Right atrium auricular region (tissue), 2 donors: ENCODE measurements at regions not wholly inside any gene's neighbourhood (a gene's known extent, or its start where the extent isn't known, plus 50 kb on each side); places are given as distances from the start of the nearest gene placed in this dataset.

Source experiments
- DNase-seq: peaks from one replicate; pipeline ENCODE4 v3.0.0-alpha.2; 2019; ENCODE audit warnings: low spot score
- H3K27ac ChIP-seq, 2 donors: fragments of 200-600 bp; sonication (generic); 1 replicate in 1 of 2; 2 replicates in 1 of 2; pipeline ENCODE4 v1.5.1; 2016 to 2019
- H3K27me3 ChIP-seq, 2 donors: fragments of 200-600 bp; sonication (generic); one replicate each; pipeline versions ENCODE4 v1.5.1 to v1.6.0; 2017 to 2019
- H3K36me3 ChIP-seq: fragments of 200-600 bp; sonication (generic); one replicate; pipeline ENCODE4 v1.5.1; 2016
- H3K4me1 ChIP-seq, 2 donors: fragments of 200-600 bp; sonication (generic); one replicate each; pipeline versions ENCODE4 v1.5.1 to v1.6.0; 2017 to 2019
- H3K4me3 ChIP-seq, 2 donors: fragments of 200-600 bp; sonication (generic); 1 replicate in 1 of 2; 2 replicates in 1 of 2; pipeline ENCODE4 v1.5.1; 2017 to 2019; ENCODE audit warnings: mild to moderate bottlenecking in 1 of 2, moderate library complexity in 1 of 2
- H3K9me3 ChIP-seq, 2 donors: fragments of 200-600 bp; sonication (generic); one replicate each; pipeline ENCODE4 v1.5.1; 2019
- TF ChIP-seq, protein P1 (sequence below), 2 donors: fragments of 200-600 bp; sonication (generic); IDR thresholded peaks; one replicate each; pipeline ENCODE4 v1.5.1; 2019; ENCODE audit warnings: antibody characterized with exemption in 2 of 2

DNA sequence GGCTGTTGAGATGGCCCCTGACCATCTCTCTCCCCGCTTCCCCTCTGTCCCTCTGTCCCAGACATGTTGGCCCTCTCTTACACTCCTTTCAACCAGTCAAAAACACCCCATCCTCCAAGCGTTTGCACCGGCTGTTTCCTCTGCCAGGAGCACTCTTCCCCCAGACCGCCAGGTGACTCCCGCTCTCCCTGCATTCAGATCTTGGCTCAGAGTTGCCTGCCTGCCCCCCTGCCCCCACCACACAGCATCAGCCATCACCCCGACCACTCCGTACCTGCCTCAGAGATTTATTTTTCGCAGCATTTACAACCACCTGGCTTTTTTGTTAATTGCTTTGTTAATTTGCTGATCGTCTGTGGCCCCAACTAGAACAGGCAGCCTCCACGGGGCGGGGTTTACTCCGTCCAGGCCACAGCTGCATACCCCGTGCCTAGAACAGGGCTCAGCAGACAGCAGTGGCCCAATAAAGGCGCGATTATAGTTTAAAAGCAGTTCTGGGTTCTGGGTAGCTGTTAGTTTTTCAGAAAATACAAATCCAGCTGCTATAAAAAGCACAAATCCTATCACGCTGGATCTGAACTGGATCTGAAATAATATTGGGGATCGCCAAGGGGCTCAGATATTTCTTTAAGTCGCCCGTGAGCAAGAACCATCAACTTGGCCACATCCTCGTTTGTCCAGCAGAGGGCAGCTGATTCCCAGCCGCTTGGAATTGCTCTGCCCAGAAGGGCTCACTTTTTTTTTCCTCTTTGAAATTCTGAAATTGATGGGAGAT lies 173.6 kb downstream of the IRF8 start:
- no peaks in the 10 kb centered on the region for H3K27me3 ChIP-seq
- peak; percentile 69 for DNase-seq
- no peak overlapping the region for H3K27ac ChIP-seq
- no peaks in the 10 kb centered on the region for H3K36me3 ChIP-seq
- H3K4me1 ChIP-seq = no peaks in the 10 kb centered on the region
- H3K4me3 ChIP-seq = no peak overlapping the region
- H3K9me3 ChIP-seq = no peaks in the 10 kb centered on the region
- TF ChIP-seq, protein P1, sequence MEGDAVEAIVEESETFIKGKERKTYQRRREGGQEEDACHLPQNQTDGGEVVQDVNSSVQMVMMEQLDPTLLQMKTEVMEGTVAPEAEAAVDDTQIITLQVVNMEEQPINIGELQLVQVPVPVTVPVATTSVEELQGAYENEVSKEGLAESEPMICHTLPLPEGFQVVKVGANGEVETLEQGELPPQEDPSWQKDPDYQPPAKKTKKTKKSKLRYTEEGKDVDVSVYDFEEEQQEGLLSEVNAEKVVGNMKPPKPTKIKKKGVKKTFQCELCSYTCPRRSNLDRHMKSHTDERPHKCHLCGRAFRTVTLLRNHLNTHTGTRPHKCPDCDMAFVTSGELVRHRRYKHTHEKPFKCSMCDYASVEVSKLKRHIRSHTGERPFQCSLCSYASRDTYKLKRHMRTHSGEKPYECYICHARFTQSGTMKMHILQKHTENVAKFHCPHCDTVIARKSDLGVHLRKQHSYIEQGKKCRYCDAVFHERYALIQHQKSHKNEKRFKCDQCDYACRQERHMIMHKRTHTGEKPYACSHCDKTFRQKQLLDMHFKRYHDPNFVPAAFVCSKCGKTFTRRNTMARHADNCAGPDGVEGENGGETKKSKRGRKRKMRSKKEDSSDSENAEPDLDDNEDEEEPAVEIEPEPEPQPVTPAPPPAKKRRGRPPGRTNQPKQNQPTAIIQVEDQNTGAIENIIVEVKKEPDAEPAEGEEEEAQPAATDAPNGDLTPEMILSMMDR (IDR thresholded peaks at IDR 0.05) = peak; percentile 68 to 83

DNA sequence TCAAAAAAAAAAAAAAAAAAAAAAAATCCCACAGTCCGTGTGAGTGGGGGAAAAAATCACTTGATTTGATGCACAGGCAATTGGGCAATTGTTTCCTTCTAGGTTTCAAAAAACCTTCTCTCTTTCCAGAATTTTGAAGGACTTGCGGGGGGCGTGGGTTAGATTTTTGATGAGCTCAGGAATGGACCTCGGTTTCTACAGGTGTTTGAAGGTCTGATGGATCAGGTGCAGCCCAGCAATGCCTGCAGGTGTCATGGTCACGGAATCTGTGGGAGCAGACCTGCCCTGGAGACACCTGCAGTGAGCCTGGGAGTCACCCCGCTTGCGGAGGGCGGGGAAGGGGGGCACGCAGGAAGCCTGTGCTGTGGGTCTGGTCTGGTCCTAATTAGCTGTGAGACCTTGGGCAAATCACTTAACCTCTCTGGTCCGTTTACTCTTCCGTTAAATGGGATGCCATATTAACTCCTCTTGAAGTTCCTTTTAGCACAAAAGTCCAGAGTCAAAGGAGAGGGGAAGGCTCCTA lies 174.2 kb downstream of the IRF8 start:
- TF ChIP-seq, protein P1 (IDR thresholded peaks at IDR 0.05) = peak; percentile 4 to 45
- no peaks in the 10 kb centered on the region for H3K27me3 ChIP-seq
- DNase-seq = no peak

DNA sequence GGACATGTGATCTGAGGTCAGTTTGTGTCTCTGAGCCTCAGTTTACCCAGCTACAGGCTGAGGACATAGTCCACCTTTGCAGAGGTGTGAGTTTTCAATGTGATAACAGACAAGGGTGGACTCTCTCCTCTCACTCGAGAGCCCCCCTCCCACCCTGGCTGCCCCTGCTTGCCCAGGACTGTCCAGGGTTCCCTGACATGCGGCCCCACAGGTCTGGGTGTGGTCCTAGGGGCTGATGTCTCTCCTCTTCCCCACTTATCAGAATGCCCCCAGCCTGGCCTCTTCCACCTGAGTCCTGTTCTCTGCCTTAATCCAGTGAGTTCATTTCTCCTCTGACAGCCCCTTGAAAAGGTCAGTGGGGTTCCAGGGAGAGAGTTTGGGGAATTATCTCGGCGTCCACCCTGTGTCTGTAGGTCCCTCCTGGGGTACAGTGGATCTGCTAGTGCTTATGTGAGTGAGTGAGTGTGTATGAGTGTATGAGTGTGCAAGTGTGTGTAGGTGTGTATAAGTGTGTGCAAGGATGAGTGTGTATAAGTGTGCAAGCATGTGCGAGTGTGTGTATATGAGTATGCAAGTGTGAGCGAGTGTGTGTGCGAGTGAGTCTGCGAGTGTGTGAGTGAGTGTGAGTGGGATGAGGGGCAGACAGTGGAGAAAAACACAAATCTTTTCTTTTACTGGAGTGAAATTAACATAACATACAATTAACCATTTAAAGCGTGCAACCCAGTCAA lies 175.0 kb downstream of the IRF8 start:
- H3K27ac ChIP-seq = no peak overlapping the region
- no peaks in the 10 kb centered on the region for H3K36me3 ChIP-seq
- TF ChIP-seq, protein P1 (IDR thresholded peaks at IDR 0.05) = no peak
- DNase-seq = no peak
- H3K4me1 ChIP-seq = no peaks in the 10 kb centered on the region
- H3K9me3 ChIP-seq = no peaks in the 10 kb centered on the region
- H3K27me3 ChIP-seq = no peaks in the 10 kb centered on the region
- H3K4me3 ChIP-seq = no peak overlapping the region

More for the DNA sequence above, 174.2 kb downstream of the IRF8 start:
- H3K27ac ChIP-seq = no peak overlapping the region
- H3K9me3 ChIP-seq = no peaks in the 10 kb centered on the region
- H3K4me3 ChIP-seq = no peak overlapping the region
- H3K4me1 ChIP-seq = no peaks in the 10 kb centered on the region
- no peaks in the 10 kb centered on the region for H3K36me3 ChIP-seq

DNA sequence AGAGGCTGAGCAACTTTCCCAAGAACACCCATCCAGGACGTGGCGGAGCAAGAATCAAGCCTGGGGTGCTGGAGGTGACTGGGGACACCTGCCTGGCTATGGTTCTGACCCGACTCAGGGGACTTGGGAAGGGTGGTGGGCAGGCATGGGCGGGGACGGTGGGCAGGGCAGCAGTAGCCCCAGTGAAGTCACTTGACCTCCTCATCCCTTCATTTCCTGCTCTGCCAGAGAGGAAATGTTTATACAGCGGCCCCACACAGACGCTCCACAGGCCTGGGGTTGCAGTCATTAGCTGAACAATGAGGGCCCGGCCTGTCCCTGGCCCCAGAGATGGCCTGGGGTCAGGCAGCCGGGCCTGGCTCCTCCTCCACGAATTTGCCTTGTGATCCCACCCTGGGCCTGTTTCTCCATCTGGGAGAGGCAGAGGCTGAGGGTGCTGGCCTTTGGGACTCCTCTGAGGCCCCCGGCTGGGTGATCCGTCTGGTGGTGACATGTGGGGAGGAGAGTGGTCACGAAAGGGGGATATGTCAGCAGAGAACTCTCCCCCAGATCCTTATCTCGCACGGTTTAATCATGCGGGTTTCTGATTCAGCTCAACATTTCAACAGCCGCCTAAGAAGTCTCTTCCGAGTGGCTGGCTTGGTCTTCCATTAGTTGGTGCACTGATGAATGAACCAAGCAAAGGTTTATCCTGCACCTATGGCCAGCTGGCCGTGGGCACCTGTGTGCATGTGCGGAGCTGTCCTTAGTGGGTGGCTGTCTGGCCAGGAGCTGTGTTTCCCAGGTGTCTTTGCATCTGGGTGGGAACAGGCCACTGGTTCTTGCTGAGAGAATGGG lies 175.9 kb downstream of the IRF8 start:
- TF ChIP-seq, protein P1 (IDR thresholded peaks at IDR 0.05) = no peak
- Histone ChIP-seq H3K4me1 (no peaks in the 10 kb centered on the region), H3K27ac (no peak overlapping the region), H3K27me3 (no peaks in the 10 kb centered on the region), H3K36me3 (no peaks in the 10 kb centered on the region), H3K4me3 (no peak overlapping the region), H3K9me3 (no peaks in the 10 kb centered on the region)
- DNase-seq = no peak

DNA sequence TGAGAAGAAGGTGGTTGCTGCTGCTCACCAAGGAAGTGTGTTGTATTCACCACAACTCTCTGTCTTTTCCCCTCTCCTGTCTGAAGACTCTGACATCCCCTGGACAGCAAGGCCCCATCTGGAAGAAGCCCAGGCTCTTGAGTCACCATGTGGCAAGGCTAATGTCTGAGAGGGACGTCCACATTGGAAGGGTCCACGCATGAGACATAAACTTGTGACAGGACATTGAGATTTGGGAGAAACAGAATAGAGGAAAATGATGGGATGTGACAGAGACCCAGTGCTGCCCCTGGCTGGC lies 176.5 kb downstream of the IRF8 start:
- TF ChIP-seq, protein P1 (IDR thresholded peaks at IDR 0.05) = no peak
- H3K4me3 ChIP-seq = no peak overlapping the region
- no peak overlapping the region for H3K27ac ChIP-seq
- H3K4me1 ChIP-seq = no peaks in the 10 kb centered on the region
- H3K27me3 ChIP-seq = no peaks in the 10 kb centered on the region
- no peak for DNase-seq
- no peaks in the 10 kb centered on the region for H3K36me3 ChIP-seq
- H3K9me3 ChIP-seq = no peaks in the 10 kb centered on the region
